MG63 (cell line): ENCODE measurements at regions not wholly inside any gene's neighbourhood (a gene's known extent, or its start where the extent isn't known, plus 50 kb on each side); places are given as distances from the start of the nearest gene placed in this dataset.

ENCODE experiments used
- DNase-seq: peaks from one replicate; pipeline ENCODE4 v3.0.0-alpha.2; 2020
- H3K27me3 ChIP-seq: fragments of 250-450 bp; sonication (Bioruptor Pico); 2 replicates; pipeline ENCODE4 v1.5.1; 2020; ENCODE audit warnings: mild to moderate bottlenecking, moderate library complexity
- H3K36me3 ChIP-seq: fragments of 250-450 bp; sonication (Bioruptor Pico); 2 replicates; pipeline ENCODE4 v1.5.1; 2020; ENCODE audit warnings: mild to moderate bottlenecking, moderate library complexity
- H3K4me3 ChIP-seq: fragments of 250-450 bp; sonication (Bioruptor Pico); 2 replicates; pipeline ENCODE4 v1.5.1; 2020; ENCODE audit warnings: mild to moderate bottlenecking, moderate library complexity
- H3K9me3 ChIP-seq: fragments of 250-450 bp; sonication (Bioruptor Pico); 2 replicates; pipeline ENCODE4 v1.5.1; 2020; ENCODE audit warnings: mild to moderate bottlenecking, moderate library complexity

DNA sequence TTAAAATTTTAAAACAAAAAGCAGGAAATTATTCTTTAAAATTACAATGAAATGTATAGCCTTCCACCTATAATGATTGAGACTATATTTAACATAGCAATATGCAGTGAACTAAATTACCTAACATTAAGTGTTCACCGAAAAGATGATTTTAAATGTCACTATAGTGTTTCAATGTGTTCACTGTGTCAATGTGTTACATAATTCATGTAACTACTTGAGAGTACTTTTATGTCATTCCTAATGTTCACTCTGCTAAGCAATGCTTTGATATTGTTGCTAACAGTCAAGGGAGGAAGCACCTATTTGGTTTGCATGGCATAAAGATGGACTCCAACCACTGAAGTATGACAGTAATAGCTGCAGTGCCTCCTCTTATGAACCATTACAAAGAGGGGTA is 629.8 kb upstream of the C9orf72 start:
- H3K36me3 ChIP-seq: no peaks in the 10 kb centered on the region
- DNase-seq: no peak
- no peaks in the 10 kb centered on the region for H3K9me3 ChIP-seq
- no peaks in the 10 kb centered on the region for H3K27me3 ChIP-seq
- H3K4me3 ChIP-seq: no peak overlapping the region

DNA sequence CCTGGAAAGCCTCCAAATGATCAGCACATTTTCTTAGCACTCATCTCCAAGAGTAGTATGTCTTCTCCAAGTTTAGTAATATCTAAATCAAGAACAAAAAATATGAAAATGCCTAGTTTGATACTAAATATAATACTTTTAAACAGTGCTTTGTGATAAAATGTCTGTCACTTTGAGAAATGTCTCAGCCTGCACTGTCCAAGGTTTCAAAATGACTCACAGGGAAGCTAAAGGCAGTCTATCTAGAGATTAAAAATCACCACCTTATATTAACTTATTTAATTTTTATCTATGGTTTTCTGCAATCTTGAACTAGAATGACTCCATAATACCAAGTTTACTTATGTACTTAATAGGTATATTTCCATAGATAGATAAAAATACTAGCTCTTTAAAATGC is 633.0 kb upstream of the C9orf72 start:
- H3K4me3 ChIP-seq: no peak overlapping the region
- H3K36me3 ChIP-seq: no peaks in the 10 kb centered on the region
- H3K9me3 ChIP-seq: no peaks in the 10 kb centered on the region
- no peaks in the 10 kb centered on the region for H3K27me3 ChIP-seq
- DNase-seq: no peak

DNA sequence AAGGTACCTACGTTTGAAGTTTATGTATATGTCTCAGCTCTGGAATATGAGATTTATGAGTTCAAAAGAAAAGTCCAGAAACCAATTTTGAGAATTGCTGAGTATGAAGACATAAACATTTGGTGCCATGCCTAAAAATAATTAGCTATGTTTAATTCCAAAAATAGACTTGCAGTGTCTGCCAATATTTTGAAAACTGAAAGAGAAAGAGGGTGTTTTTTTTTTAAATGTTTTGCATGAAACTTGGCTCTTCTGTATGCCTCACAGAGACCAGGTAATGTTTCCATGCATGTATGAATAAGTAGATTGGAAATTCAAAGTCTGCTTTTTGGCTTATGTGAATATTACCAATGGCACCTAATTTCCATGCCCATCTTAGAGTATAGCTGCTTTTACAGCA is 634.4 kb upstream of the C9orf72 start:
- no peak overlapping the region for H3K4me3 ChIP-seq
- H3K36me3 ChIP-seq: no peaks in the 10 kb centered on the region
- no peaks in the 10 kb centered on the region for H3K27me3 ChIP-seq
- DNase-seq: no peak
- no peaks in the 10 kb centered on the region for H3K9me3 ChIP-seq

DNA sequence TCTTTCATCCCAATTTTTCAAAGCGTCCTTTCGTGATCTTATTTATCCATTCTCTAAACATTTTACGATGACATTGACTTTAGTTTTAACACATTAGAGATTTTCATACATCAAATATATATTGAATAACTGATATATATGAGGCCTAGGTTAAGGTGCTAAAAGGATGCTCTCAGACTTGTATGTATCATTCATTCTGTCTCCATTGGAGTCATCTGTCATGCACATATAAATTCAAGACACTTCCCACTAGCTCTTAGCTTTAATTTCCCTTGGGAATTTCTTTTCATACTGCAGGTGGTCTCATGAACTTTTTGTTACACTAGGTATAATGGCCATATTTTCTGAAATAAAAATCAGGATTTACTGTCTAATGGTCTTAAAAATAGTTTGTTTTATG is 635.8 kb upstream of the C9orf72 start:
- Histone ChIP-seq H3K9me3 (no peaks in the 10 kb centered on the region), H3K4me3 (no peak overlapping the region), H3K36me3 (no peaks in the 10 kb centered on the region), H3K27me3 (no peaks in the 10 kb centered on the region)
- DNase-seq: no peak

DNA sequence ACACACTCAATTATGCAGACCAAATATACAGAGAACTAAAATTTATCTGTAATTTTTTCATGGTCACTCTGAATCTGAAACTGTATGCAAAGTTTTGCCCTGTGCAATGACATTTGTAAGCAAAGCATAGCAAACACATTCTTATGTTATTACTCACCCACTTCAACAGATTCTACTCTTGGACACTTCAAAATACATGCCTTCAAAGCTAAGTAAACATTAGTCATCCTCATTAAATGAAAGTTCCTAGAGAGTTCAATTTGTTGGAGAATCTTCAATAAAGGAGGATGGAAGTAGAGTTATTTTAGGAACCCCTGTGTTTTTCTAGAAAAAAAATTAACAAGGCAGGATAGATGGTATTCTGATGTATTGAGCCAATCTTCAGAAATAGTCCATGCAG is 639.7 kb upstream of the C9orf72 start:
- no peak for DNase-seq

DNA sequence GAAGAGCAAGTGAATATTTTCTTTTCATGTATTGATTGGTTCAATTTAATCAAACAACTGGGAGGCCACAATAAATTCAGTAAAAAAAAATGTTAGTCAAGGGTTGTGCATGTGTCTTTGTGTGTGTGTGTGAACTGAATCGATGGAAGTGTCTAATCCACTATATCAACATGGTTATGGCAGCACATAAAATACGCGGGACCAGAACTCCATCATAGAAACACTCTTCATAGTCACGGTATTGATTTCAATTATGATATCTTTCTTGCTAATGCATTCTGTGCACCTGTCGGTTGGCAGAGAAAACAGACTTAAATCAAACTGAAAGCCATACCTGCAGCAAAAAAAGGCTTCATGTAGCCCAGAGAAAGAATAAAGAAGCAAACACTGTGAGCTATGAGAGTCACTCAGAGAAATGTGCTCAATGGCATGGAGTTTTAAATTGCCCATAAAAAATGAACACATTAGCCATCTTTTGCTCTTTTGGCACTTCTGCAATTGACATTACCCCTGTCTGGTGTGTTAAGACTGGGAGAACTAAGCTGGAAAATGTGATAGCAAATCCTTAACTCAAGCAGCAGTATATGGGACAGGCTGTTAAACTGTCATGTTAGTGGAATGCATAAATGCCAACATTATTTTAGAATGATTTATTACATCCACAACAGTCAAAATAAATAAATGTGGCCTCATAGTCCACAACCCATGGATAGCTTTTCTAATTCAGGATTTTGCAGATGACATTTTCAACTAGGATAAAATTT is 642.4 kb upstream of the C9orf72 start:
- H3K36me3 ChIP-seq: no peaks in the 10 kb centered on the region
- no peaks in the 10 kb centered on the region for H3K9me3 ChIP-seq
- DNase-seq: no peak
- no peak overlapping the region for H3K4me3 ChIP-seq
- H3K27me3 ChIP-seq: no peaks in the 10 kb centered on the region

More for the DNA sequence above, 639.7 kb upstream of the C9orf72 start:
- Histone ChIP-seq H3K9me3 (no peaks in the 10 kb centered on the region), H3K4me3 (no peak overlapping the region), H3K36me3 (no peaks in the 10 kb centered on the region), H3K27me3 (no peaks in the 10 kb centered on the region)

DNA sequence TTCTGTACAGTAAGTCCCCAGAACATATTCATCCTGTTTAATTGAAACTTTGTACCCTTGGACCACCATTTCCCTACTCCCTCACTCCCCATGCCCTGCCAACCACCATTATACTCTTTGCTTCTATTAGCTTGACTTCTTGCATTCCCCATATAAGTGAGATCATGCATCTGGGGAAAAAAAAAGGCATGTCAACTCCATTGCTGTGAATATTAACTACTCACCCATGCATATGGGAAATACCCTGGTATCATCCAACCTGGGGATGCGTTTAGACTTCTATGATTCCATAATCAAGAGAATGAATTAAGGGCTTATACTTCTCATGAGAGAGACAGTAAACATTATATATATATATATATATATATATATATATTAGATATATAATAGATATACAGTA is 659.4 kb upstream of the C9orf72 start:
- Histone ChIP-seq H3K36me3 (no peaks in the 10 kb centered on the region), H3K9me3 (no peaks in the 10 kb centered on the region), H3K4me3 (no peak overlapping the region), H3K27me3 (no peaks in the 10 kb centered on the region)
- no peak for DNase-seq

DNA sequence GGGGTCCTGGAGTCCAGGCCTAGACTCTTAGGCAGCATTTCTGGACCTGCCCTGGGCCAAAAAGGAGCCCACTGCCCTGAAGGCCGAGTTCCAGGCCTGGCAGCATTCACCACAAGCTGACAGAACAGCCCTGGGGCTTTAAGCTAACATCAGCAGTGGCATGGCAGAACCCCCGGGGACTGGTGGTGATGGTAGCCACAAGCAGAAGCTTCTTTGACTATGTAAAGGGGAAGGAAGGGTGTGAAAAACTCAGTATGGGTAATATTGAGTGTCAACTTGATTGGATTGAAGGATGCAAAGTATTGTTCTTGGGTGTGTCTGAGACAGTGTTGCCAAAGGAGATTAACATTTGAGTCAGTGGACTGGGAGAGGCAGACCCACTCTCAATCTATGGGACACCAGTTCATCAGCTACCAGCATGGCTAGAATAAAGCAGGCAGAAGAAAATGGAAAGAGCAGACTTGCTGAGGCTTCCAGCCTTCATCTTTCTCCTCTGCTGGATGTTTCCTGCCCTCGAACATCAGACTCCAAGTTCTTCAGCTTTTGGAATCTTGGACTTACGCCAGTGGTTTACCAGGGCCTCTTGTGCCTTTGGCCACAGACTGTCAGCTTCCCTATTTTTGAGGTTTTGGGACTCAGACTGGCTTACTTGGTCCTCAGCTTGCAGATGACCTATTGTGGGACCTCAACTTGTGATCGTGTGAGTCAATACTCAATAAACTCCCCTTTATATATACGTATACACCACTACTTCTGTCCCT is 661.0 kb upstream of the C9orf72 start:
- Histone ChIP-seq H3K27me3 (no peaks in the 10 kb centered on the region), H3K4me3 (no peak overlapping the region), H3K36me3 (no peaks in the 10 kb centered on the region), H3K9me3 (no peaks in the 10 kb centered on the region)
- DNase-seq: no peak

DNA sequence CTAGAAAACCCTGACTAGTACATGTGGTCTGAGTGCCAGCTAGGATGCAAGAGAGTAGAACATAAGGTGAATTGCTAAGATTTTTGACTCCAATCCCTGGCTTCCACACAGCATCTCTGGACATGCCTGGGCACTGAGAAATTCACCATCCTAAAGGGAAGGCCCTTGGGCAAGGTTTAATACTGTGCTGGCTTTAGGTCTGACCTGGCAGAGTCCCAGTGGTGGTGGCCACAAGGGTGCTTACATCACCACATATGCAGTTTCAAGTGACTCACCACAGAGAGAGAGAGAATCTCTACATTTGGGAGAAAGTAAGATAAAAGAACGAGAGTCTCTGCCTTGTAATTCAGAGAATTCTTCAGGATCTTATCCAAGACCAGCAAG is 661.6 kb upstream of the C9orf72 start:
- Histone ChIP-seq H3K4me3 (no peak overlapping the region), H3K27me3 (no peaks in the 10 kb centered on the region), H3K36me3 (no peaks in the 10 kb centered on the region), H3K9me3 (no peaks in the 10 kb centered on the region)
- no peak for DNase-seq

DNA sequence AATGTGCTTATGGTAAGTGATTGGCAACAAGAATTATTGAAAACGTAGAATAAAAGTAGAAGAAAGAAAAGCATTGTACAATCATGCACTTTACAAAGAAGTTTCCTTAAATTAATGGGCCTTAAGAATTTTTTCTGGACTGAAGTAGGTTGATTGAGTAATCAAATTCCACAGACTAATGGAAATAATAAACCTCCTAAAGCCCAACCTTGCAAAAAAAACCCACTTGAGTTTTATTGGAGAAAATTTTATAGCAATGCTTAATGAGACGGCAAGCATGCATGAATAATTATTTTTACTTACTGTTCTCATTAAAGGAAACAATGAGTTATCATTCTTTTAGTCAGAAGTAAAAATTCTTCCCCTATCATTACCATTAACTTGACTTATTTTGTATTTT is 676.1 kb upstream of the C9orf72 start:
- Histone ChIP-seq H3K9me3 (no peaks in the 10 kb centered on the region), H3K36me3 (no peaks in the 10 kb centered on the region), H3K4me3 (no peak overlapping the region), H3K27me3 (no peaks in the 10 kb centered on the region)
- DNase-seq: no peak

- Histone ChIP-seq H3K4me3 (no peak overlapping the region), H3K9me3 (no peaks in the 10 kb centered on the region)
These were observed 681.9 kb upstream of the C9orf72 start for GRCh38 chr9:28255174-28255573.

GRCh38 chr9:28260330-28260729 is 687.0 kb upstream of the C9orf72 start:
- DNase-seq: no peak
- Histone ChIP-seq H3K4me3 (no peak overlapping the region), H3K9me3 (no peaks in the 10 kb centered on the region), H3K27me3 (no peaks in the 10 kb centered on the region), H3K36me3 (no peaks in the 10 kb centered on the region)

More at GRCh38 chr9:28255174-28255573, 681.9 kb upstream of the C9orf72 start:
- Histone ChIP-seq H3K27me3 (no peaks in the 10 kb centered on the region), H3K36me3 (no peaks in the 10 kb centered on the region)
- DNase-seq: no peak

- H3K36me3 ChIP-seq: no peaks in the 10 kb centered on the region
- H3K9me3 ChIP-seq: no peaks in the 10 kb centered on the region
- no peak for DNase-seq
- H3K4me3 ChIP-seq: no peak overlapping the region
- H3K27me3 ChIP-seq: no peaks in the 10 kb centered on the region
These were observed 691.1 kb upstream of the C9orf72 start for GRCh38 chr9:28264368-28264767.

GRCh38 chr9:28267351-28267750 is 694.1 kb upstream of the C9orf72 start:
- Histone ChIP-seq H3K9me3 (no peaks in the 10 kb centered on the region), H3K27me3 (no peaks in the 10 kb centered on the region), H3K36me3 (no peaks in the 10 kb centered on the region), H3K4me3 (no peak overlapping the region)
- no peak for DNase-seq

DNA sequence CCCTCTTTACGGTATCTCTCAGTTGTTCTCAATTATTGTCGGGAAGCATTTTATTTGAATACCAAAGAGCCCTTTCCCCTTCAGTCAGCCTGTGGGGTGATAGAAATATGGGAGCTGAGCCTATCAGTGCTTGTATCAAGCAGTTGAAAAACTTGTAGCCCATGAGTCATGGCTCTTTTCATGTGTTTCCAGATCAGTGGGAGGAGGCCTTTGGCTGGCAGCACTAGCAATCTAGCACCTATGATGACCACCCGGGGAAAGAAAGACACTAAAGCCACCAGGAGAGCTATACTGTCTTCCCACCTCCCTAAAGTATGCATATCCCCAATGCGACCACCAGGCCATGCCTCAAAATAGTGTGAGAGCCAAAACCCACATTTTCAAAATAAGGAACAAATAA is 696.9 kb upstream of the C9orf72 start:
- Histone ChIP-seq H3K4me3 (no peak overlapping the region), H3K36me3 (no peaks in the 10 kb centered on the region), H3K9me3 (no peaks in the 10 kb centered on the region), H3K27me3 (no peaks in the 10 kb centered on the region)
- DNase-seq: no peak

DNA sequence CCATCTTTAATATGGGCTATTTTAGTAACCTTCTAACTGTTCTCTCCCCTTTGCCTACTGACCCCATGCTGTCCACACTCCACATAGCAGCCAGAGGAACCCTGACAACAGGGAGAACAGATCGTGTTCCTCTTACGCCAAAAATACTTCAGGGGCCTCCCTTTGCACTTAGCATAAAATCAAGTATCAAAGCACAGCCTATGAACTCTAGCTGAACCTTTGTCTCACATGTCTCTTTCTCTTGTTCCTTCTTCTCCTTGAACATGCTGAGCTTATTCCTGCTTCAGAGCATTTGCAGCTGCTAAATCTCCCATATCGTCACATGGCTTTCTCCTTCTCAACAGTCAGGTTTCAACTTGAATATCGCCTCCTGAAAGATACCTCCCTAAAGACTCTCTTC is 698.8 kb upstream of the C9orf72 start:
- no peak for DNase-seq
- no peaks in the 10 kb centered on the region for H3K9me3 ChIP-seq
- no peak overlapping the region for H3K4me3 ChIP-seq
- no peaks in the 10 kb centered on the region for H3K36me3 ChIP-seq
- no peaks in the 10 kb centered on the region for H3K27me3 ChIP-seq

DNA sequence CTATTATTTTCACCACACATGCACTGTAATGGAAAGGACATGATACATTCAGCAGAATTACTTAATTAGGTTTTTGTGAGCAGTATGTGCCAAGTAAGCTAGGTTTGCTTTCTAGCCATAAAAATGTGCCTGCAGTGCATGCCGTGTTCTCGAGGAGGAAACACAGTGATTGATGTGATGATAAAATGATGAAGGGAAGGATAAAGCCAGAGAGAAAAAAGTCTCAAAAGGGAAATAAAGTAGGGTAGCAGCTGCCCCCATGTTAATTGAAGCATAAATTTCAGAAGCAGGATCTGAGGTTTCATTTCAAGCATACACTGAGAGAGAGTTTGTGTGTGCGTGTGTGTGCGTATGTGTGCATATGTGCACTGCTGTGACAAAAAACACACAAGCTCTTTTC is 714.2 kb upstream of the C9orf72 start:
- no peak overlapping the region for H3K4me3 ChIP-seq
- H3K36me3 ChIP-seq: no peaks in the 10 kb centered on the region
- DNase-seq: no peak
- H3K9me3 ChIP-seq: no peaks in the 10 kb centered on the region
- H3K27me3 ChIP-seq: no peaks in the 10 kb centered on the region

GRCh38 chr9:28289746-28290145 is 716.5 kb upstream of the C9orf72 start:
- H3K9me3 ChIP-seq: no peaks in the 10 kb centered on the region
- no peak for DNase-seq
- H3K36me3 ChIP-seq: no peaks in the 10 kb centered on the region
- H3K27me3 ChIP-seq: no peaks in the 10 kb centered on the region
- H3K4me3 ChIP-seq: no peak overlapping the region
